Naive B cell (primary cell): ENCODE measurements at regions not wholly inside any gene's neighbourhood (a gene's known extent, or its start where the extent isn't known, plus 50 kb on each side); places are given as distances from the start of the nearest gene placed in this dataset.
"Not testable (repeated sequence)": the region's sequence is repeated elsewhere in the genome, so short reads cannot be mapped to it uniquely, and the experiment has no call there.

Experiments
- ATAC-seq, 2 donors: fragments of 150-1000 bp; cut with Tn5 transposase; 2 replicates each; pipeline ENCODE4 v1.10.0; 2021; ENCODE audit warnings: low read depth in 2 of 2, mild to moderate bottlenecking in 2 of 2, moderate library complexity in 2 of 2
- DNase-seq: peaks from one replicate; pipeline ENCODE4 v3.0.0; 2022
- H3K27ac Mint-ChIP-seq, 6 donors: one replicate each; pipeline ENCODE4 v1.8.0; 2020 to 2022; ENCODE audit warnings: mild to moderate bottlenecking in 6 of 6, mixed read lengths in 6 of 6, moderate library complexity in 5 of 6, inconsistent platforms in 2 of 6
- H3K27me3 Mint-ChIP-seq, 3 donors: one replicate each; pipeline ENCODE4 v1.8.0; 2021 to 2022; ENCODE audit warnings: mixed read lengths in 3 of 3, mild to moderate bottlenecking in 1 of 3
- H3K36me3 Mint-ChIP-seq, 2 donors: one replicate each; pipeline ENCODE4 v1.8.0; 2020 to 2022; ENCODE audit warnings: mixed read lengths in 2 of 2, inconsistent platforms in 1 of 2, mild to moderate bottlenecking in 1 of 2
- H3K4me1 Mint-ChIP-seq, 3 donors: one replicate each; pipeline ENCODE4 v1.8.0; 2020 to 2022; ENCODE audit warnings: mixed read lengths in 3 of 3, inconsistent platforms in 1 of 3, mild to moderate bottlenecking in 1 of 3, moderate library complexity in 1 of 3
- H3K4me3 Mint-ChIP-seq, 8 donors: one replicate each; pipeline ENCODE4 v1.8.0; 2020 to 2022; ENCODE audit warnings: mild to moderate bottlenecking in 8 of 8, mixed read lengths in 8 of 8, moderate library complexity in 8 of 8, inconsistent platforms in 2 of 8
- H3K9me3 Mint-ChIP-seq, 7 donors: one replicate each; pipeline ENCODE4 v1.8.0; 2020 to 2022; ENCODE audit warnings: mixed read lengths in 7 of 7, mild to moderate bottlenecking in 5 of 7, inconsistent platforms in 2 of 7, moderate library complexity in 1 of 7

DNA sequence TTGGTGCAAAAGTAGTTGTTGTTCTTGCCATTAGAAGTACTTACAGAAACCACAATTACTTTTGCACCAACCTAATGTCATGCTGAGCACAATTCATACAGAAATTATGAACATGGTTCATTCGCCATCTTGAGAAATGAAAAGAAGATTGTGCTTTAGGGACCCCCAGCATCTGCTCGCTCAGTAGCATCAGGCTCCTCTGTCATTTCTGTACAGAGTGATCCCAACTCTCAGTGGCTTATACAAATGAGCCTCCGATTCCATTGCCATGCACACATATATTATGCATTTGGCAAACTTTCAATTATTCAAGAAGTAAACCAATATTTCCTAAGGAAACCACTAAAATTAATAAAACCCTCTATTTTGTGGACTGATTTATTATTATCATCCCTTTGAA lies 266.2 kb downstream of the MED10 start:
- Mint-ChIP-seq H3K4me3 (no peak overlapping the region), H3K9me3 (peaks cover 0 to 3% (median 0%) of the 10 kb centered on the region in 7 donors), H3K27me3 (no peaks in the 10 kb centered on the region), H3K36me3 (no peaks in the 10 kb centered on the region), H3K4me1 (no peaks in the 10 kb centered on the region), H3K27ac (no peak overlapping the region)
- ATAC-seq, result no peak
- DNase-seq, result no peak

DNA sequence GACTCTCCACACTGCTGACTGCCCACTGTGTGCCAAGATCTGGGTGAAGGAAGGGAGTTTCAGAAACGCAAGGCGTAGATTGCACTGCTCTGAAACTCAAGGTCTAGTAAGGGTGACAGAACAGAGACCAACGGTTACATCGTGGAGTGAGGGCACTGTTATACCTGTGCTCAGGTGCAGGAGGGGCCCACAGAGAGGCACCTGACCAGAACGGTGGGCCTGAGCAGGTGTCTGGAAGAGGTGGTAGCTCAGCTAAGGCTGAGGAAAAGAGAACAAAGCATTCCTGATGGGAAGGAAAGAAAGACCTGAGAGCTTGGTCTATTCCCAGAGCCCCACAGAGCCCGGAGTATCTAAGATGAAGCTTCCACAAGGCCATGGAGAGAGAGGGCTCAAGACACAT lies 267.2 kb downstream of the MED10 start:
- DNase-seq (no peak), ATAC-seq (no peak)
- H3K9me3 Mint-ChIP-seq, result peaks cover 0 to 3% (median 0%) of the 10 kb centered on the region in 7 donors
- H3K36me3 Mint-ChIP-seq, result no peaks in the 10 kb centered on the region
- H3K27ac Mint-ChIP-seq, result no peak overlapping the region
- no peaks in the 10 kb centered on the region for H3K27me3 Mint-ChIP-seq
- no peaks in the 10 kb centered on the region for H3K4me1 Mint-ChIP-seq
- no peak overlapping the region for H3K4me3 Mint-ChIP-seq

DNA sequence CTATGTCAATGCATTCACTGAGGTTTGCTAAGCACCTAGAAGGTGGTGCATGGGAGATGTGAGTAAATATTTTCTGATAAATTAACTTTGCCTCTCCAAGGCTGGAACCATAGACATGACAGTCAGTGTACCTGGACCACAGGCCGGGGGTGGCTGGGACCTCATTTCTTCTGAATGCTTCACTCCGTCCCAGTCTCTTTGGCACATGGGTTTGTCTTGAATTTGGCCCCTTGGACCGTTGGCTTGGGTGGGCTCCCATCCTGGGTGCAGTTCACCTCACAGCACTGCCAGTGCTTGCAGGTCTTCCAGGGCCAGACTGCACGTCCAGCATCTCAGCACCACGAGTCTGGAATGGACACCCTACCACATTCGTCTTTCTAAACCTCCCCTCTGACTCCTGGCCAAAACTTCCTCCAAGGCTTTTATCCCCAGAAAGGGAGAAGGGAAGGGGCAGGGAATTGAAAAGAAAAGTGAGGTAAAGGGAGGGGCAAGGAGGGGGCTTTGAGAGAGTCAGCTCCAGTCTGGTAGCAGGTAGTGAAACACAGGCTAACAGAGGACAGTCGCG lies 267.8 kb downstream of the MED10 start:
- Mint-ChIP-seq H3K4me3 (no peak overlapping the region), H3K9me3 (peaks cover 0 to 3% (median 0%) of the 10 kb centered on the region in 7 donors), H3K27ac (peak overlapping the region in 1 of 6 donors; percentile 18), H3K27me3 (no peaks in the 10 kb centered on the region), H3K4me1 (no peaks in the 10 kb centered on the region), H3K36me3 (no peaks in the 10 kb centered on the region)
- DNase-seq (no peak), ATAC-seq (no peak)

DNA sequence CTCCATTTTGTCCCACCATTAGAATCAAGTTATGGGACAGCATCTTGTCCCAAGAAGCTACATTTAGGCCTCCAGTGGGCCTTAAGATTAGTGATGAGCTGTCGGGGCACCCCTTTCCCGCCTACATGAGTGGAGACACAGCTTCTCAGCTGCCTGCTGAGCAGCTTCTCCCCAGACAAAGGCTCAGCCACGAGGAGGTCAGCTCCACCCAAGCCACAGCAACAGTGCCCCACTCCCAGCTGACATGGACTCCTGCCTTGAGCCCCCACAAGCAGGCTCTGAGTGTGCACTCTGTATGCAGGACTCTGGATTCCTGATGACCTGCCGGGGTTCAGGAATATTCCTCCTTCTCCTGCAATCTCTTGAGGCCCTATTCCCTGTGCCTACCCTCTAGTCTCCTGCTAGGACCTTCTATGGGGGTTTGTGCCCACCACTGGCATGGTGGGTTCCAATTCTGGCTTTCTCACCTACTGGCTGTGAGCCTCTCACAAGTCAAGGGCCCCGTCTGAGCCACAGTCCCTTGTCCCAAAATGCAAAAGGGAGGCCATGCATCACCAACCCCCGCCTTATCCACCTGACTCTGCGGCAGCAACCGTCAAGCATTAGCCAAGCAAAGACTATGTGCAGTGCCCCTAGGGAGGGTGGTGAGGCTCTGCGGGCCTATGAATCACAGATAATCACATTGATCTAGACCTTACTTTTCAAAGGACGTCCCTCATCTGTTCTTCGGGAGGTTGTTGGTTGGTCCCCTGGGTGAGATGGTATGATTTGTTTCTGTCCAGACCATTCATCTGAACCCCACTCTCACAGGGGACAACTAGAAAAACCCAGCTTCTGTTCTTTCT lies 269.1 kb downstream of the MED10 start:
- Mint-ChIP-seq H3K27ac (no peak overlapping the region), H3K27me3 (no peaks in the 10 kb centered on the region), H3K4me1 (no peaks in the 10 kb centered on the region), H3K36me3 (no peaks in the 10 kb centered on the region), H3K4me3 (no peak overlapping the region), H3K9me3 (peaks cover 0 to 3% (median 0%) of the 10 kb centered on the region in 7 donors)
- no peak for DNase-seq
- no peak for ATAC-seq

DNA sequence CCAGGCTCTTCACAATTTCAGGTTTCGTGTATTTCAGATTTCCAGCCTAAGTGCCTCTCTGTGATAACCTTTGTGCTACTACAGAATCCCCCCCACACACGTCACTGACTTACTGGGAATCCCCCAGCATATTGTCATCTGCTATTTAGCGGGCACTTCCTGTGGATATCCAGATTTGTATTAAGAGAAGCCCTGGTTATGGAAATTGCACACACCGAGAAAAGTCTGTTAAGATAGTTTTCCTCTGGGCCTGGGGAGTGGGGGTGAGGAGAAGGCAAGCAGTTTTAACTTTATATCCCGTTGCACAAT lies 269.9 kb downstream of the MED10 start:
- Mint-ChIP-seq H3K4me1 (no peaks in the 10 kb centered on the region), H3K36me3 (no peaks in the 10 kb centered on the region), H3K27me3 (no peaks in the 10 kb centered on the region), H3K27ac (no peak overlapping the region), H3K9me3 (peaks cover 0 to 4% (median 0%) of the 10 kb centered on the region in 7 donors), H3K4me3 (no peak overlapping the region)
- ATAC-seq (no peak), DNase-seq (no peak)

DNA sequence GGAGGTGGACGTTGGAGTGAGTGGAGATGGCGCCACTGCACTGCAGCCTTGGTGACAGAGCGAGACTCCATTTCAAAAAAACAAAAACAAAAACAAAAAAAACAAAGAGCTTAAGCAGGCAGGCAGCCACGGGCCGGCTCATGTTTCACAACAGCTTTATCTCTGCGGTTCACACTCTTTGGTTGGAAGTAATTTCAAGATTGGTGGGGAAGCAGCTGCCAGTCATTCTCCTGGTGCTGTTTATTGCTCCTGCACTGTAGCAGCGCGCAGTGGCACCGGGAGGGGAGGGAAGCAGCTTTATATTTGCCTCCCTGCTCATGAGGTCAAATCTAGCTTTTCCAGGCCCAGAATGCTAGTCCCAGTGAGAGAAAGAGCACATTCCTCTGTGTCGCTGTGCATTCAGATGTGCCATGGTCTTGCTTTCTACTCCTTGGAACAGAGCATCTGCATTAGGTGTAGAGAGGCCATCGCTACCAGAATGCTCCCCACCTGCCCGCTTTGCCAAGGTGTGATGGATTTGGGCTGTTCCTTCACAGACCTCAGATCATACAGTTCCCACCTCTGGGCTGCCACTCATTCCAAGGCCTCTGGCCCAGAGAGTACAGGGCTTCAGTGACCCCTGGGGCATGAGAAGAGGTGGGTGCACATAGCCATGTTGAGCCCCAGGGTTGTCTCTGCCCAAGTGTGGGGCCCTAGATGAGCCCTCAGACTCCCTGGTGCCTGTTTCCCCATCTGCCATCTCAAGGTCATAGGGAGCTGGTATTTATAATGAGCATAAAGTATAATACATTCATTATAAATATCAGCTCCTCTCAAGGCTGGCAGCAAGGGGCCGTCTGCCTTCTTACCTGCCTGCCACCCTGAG lies 270.4 kb downstream of the MED10 start:
- ATAC-seq, result no peak
- peaks cover 0 to 4% (median 0%) of the 10 kb centered on the region in 7 donors for H3K9me3 Mint-ChIP-seq
- H3K4me3 Mint-ChIP-seq, result no peak overlapping the region
- H3K4me1 Mint-ChIP-seq, result no peaks in the 10 kb centered on the region
- H3K27me3 Mint-ChIP-seq, result no peaks in the 10 kb centered on the region
- H3K36me3 Mint-ChIP-seq, result no peaks in the 10 kb centered on the region
- H3K27ac Mint-ChIP-seq, result no peak overlapping the region
- DNase-seq, result no peak

DNA sequence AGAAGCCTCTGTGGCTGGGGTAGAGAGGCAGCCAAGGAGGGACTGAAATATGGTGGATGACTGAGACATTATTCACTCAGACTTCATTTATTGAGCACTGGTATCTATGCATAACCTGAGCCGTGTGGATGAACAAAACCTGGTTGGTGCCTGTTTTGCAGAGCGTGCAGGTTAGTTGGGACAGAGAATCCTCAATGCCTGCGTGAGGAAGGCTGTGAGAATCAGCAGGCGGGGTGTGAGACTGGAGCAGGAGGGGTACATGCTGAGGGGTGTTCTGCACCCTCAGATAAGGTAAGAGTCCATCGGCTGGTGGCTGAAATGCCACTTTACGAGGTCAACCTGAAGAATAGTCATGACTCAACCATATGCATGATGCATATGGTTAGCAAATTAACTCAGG lies 271.6 kb downstream of the MED10 start:
- H3K27ac Mint-ChIP-seq, result no peak overlapping the region
- H3K36me3 Mint-ChIP-seq, result no peaks in the 10 kb centered on the region
- no peaks in the 10 kb centered on the region for H3K4me1 Mint-ChIP-seq
- no peak overlapping the region for H3K4me3 Mint-ChIP-seq
- ATAC-seq, result no peak
- no peak for DNase-seq
- no peaks in the 10 kb centered on the region for H3K27me3 Mint-ChIP-seq
- H3K9me3 Mint-ChIP-seq, result peaks cover 0 to 8% (median 0%) of the 10 kb centered on the region in 7 donors

DNA sequence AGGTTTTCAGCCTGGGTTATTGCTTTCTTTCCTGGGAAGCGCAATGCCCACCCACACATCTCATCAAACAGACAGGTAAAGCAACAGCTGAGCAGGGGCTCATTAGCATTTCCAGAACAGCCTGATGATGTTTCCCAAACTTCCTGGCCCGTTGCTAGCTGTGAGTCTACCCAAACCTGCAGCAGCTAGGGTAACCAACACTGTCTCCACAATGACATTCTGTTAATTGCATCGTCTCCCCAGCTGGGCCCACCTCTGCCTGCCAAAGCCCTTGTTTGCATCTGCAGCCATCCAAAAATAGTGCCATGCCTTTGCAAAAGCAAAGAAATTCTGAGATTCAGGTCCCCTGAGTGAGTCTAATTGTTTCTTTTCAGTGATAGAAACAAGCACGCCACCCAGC lies 273.0 kb downstream of the MED10 start:
- no peak for ATAC-seq
- no peak for DNase-seq
- Mint-ChIP-seq H3K36me3 (no peaks in the 10 kb centered on the region), H3K9me3 (peaks cover 0 to 9% (median 1%) of the 10 kb centered on the region in 7 donors), H3K27ac (no peak overlapping the region), H3K4me3 (no peak overlapping the region), H3K4me1 (no peaks in the 10 kb centered on the region), H3K27me3 (no peaks in the 10 kb centered on the region)

DNA sequence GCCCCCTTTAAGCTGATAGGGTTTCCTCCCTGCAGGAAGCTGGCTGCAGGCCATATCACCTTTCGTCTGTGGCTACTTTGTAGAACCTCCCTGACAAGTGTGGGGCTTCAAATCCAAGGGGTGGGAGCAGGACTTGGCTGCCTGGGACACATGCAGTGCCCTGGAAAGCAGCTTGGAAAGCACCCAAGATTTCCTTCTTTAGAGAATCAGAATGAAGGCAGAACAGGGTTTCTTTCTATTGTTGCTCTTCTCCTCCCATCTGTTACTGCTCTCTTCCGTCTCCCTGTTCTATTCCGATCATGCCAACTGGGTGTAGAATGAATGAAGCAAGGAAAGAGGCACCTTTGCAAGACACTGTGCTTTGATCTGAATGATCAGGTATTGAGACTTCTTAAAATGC lies 282.2 kb downstream of the MED10 start:
- no peaks in the 10 kb centered on the region for H3K27me3 Mint-ChIP-seq
- DNase-seq (no peak), ATAC-seq (no peak)
- peaks cover 0 to 12% (median 7%) of the 10 kb centered on the region in 7 donors for H3K9me3 Mint-ChIP-seq
- no peak overlapping the region for H3K4me3 Mint-ChIP-seq
- no peaks in the 10 kb centered on the region for H3K4me1 Mint-ChIP-seq
- peaks cover 0 to 7% of the 10 kb centered on the region in 2 donors for H3K36me3 Mint-ChIP-seq
- no peak overlapping the region for H3K27ac Mint-ChIP-seq

DNA sequence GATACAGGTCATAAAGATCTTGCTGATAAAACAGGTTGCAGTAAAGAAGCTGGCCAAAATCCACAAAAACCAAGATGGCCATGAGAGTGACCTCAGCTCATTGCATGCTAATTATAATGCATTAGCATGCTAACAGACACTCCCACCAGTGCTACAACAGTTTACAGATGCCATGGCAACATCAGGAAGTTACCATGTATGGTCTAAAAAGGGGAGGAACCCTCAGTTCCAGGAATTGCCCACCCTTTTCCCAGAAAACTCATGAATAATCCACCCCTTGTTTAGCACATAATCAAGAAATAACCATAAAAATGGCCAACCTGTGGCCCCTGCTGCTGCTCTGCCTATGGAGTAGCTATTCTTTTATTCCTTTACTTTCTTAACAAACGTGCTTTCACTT lies 284.2 kb downstream of the MED10 start:
- H3K4me1 Mint-ChIP-seq, H3K27me3 Mint-ChIP-seq, DNase-seq, H3K4me3 Mint-ChIP-seq, H3K27ac Mint-ChIP-seq, H3K36me3 Mint-ChIP-seq, ATAC-seq: not testable (repeated sequence)
- peaks cover 0 to 17% (median 5%) of the 10 kb centered on the region in 7 donors for H3K9me3 Mint-ChIP-seq

DNA sequence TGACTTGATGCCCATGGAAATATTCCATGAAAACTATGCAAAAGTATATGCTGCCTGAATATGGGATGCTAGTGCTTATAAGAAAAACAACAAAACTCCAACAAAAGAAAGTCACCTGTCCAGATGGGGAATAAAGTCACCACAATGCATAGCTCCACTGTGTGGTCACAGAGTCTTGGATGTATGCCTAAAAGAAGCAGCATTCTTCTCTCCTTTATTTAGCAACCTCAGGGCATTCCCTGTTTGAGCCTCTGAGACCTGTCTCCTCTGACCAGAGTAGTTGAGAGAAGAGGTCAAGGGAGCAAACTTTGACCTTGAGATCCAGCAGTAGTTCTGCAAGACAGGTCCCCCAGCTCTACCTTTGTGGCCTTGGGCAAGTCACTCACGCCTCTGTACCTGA lies 287.5 kb downstream of the MED10 start:
- H3K4me1 Mint-ChIP-seq, result no peaks in the 10 kb centered on the region
- H3K27ac Mint-ChIP-seq, result no peak overlapping the region
- H3K36me3 Mint-ChIP-seq, result peaks cover 0 to under 1% of the 10 kb centered on the region in 2 donors
- no peaks in the 10 kb centered on the region for H3K27me3 Mint-ChIP-seq
- DNase-seq (no peak), ATAC-seq (no peak)
- peaks cover 0 to 9% (median 5%) of the 10 kb centered on the region in 7 donors for H3K9me3 Mint-ChIP-seq
- no peak overlapping the region for H3K4me3 Mint-ChIP-seq

DNA sequence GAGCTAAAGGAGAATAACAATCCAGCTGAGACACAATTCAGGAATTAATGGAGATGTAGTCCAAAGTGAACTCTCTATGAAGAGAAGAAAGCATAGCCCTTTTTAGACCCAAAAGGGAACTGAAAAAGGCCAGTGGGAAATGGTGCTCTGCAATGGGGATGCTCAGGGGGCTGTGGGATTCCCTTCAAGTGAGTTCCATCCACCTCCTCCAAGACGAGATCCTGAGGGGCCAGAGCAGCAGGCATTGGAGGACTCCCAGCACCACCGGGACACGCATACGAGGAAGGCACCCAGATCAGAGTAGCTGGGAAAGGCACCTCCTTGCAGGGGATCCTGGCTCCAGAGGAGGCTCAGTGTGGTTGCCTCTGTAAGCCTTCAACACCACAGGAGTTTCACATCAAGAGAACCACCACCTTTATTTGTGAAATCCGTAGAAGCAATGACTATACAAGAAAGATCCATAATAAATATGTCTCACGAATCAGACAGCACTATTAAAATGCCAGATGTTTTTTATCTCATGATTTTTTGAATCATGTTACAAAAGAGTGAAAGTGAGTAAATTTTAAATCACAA lies 288.2 kb downstream of the MED10 start:
- DNase-seq (no peak), ATAC-seq (no peak)
- Mint-ChIP-seq H3K36me3 (no peaks in the 10 kb centered on the region), H3K4me3 (no peak overlapping the region), H3K4me1 (no peaks in the 10 kb centered on the region), H3K27ac (no peak overlapping the region), H3K27me3 (no peaks in the 10 kb centered on the region), H3K9me3 (peaks cover 0 to 9% (median 5%) of the 10 kb centered on the region in 7 donors)

DNA sequence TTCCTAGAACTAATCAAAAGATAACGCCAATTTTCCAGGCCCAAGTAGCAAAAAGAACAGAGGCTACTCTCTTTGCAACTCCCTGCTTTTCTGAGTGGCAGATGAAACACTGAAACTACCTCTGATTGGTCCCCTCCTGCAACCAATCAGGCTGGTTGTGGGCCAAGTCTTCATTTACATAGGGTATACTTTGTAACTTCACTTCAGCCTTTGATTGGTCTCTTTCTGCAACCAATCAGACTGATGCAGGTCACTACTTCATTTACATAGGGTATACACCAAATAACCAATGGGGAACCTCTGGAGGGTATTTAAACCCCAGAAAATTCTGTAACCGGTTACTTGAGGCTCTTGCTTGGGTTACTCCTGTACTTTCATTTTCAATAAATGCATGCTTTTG lies 289.6 kb downstream of the MED10 start:
- ATAC-seq (no peak), DNase-seq (no peak)
- Mint-ChIP-seq H3K36me3 (no peaks in the 10 kb centered on the region), H3K27me3 (no peaks in the 10 kb centered on the region), H3K4me1 (no peaks in the 10 kb centered on the region), H3K27ac (no peak overlapping the region), H3K4me3 (no peak overlapping the region), H3K9me3 (peaks cover 0 to 9% (median 3%) of the 10 kb centered on the region in 7 donors)
